Fibroblast of pulmonary artery (primary cell): ENCODE measurements at regions not wholly inside any gene's neighbourhood (a gene's known extent, or its start where the extent isn't known, plus 50 kb on each side); places are given as distances from the start of the nearest gene placed in this dataset.

ENCODE experiments used
- DNase-seq: peaks from one replicate; pipeline ENCODE4 v3.0.0-alpha.2; 2010; ENCODE audit warnings: low read depth
- H3K4me3 ChIP-seq: replicated peaks from 2 replicates; pipeline ENCODE4 v1.5.1; 2011; ENCODE audit warnings: low read depth, mild to moderate bottlenecking, control low read depth, low read length, moderate library complexity
- TF ChIP-seq, protein P1 (sequence below): IDR thresholded peaks from 2 replicates; pipeline ENCODE4 v1.5.1; 2011; ENCODE audit warnings: mild to moderate bottlenecking, control low read depth, low read length, inconsistent platforms; ENCODE audit errors: missing control alignments

DNA sequence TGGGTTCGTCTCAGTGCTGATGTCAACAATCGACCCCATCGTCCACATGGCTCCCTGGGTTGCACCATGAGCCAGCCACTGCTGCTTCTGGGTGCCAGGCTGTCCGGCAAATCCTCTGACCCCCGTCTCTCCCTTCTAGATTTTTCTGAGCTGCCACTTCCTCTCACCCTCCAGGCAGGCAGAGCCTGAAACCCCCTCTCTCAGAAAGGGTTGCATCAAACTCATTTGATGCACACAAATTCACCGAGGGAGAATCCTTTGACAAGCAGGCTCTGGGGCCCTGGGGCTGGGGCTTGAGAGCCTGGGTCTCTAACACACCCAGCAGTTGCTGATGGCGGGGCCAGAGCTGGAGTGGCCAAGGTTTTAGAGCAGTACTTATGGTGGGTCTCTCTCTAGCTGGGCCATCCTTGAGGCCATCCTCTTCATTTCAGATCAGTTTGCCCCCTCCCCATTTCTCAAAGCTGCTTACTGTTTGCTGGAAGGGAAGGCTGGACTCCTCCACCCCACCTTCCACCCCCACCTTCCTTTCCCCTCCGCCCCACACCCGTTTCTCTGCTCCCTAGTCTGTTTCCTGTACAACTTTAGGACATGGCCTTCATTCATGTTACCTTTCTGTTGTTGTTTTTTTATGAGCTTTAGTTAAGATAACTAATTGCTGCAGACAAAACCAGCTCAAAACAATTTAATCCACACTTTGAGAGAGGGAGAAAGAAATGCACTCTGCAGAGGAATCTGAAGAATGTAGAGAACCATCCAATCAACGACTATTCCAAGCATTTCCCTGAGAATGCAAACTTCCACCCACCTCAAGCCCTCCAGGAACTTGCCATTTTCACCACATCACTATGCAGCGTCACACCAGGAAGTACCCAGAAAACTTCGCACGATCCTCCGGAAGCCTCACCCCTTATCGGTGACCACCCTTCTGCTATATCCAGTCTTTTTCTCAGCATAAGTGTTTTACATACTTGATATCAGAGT lies 69.5 kb downstream of the ARL4C start:
- TF ChIP-seq, protein P1, sequence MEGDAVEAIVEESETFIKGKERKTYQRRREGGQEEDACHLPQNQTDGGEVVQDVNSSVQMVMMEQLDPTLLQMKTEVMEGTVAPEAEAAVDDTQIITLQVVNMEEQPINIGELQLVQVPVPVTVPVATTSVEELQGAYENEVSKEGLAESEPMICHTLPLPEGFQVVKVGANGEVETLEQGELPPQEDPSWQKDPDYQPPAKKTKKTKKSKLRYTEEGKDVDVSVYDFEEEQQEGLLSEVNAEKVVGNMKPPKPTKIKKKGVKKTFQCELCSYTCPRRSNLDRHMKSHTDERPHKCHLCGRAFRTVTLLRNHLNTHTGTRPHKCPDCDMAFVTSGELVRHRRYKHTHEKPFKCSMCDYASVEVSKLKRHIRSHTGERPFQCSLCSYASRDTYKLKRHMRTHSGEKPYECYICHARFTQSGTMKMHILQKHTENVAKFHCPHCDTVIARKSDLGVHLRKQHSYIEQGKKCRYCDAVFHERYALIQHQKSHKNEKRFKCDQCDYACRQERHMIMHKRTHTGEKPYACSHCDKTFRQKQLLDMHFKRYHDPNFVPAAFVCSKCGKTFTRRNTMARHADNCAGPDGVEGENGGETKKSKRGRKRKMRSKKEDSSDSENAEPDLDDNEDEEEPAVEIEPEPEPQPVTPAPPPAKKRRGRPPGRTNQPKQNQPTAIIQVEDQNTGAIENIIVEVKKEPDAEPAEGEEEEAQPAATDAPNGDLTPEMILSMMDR = no peak
- DNase-seq = peak; percentile 90
- no peak overlapping the region for H3K4me3 ChIP-seq

DNA sequence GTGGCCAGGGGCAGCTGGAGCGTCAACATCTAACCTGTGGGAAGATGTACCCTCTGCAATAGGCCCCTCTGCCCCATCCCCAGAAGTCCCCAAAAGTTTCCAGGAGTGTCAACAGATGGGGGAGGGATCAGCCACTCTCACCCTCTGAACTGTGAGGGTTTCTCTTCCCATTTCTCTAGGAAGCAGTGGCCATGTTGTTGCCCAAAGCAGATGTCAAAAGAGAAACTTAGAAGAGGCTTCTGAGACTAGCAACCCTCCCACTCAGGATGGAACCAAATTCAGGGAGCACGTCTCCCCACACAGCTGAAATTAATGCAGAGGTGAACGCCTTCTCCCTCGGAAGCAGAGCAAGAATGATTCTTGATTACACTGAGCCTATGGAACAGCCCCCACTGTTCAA lies 70.3 kb downstream of the ARL4C start:
- no peak for DNase-seq
- TF ChIP-seq, protein P1 = no peak
- H3K4me3 ChIP-seq = no peak overlapping the region

DNA sequence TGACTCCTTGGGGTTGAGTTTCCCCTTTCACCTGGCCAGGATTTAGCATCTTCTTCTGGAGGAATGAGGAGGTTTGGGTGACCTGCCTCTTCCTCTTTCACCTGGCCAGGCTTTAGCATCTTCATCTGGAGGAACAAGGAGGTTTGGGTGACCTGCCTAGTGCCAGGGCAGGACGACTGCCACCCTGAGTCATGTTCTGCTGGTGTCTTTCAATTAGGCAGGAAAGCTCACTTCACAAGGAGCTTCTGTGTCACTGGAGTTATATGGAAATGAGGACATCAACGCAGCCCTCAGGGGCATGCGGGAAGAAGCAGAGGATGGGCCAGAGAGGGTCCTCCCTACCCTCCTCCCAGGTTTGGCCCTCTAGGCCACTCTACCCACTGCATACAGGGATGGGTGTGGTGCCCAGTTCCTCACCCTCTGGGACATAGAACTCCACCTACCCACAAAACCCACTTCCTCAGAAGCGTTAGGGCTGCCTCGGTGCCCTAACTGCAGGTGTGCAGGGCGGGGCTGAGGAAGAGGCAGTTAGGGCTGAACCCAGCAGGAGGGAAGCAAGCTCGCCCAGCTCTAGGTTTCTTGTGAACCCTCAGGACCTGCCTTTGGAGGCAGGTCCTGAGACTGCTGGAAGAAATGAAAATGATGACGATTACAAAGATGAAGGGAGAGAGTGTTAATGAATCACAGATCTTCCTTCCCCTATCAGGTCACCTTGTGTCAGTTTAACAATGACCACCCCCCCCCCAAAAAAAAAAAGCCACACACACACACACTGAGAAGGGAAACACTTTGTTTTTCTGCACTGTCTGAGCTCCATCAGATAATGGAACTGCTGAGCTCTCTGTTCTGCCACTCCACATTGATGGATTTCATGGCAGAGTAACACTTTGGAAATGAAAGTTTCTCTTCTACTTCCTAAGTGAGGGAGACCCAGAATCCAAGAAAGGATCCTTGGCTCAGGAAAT lies 71.0 kb downstream of the ARL4C start:
- DNase-seq = no peak
- H3K4me3 ChIP-seq = no peak overlapping the region
- TF ChIP-seq, protein P1 = no peak

DNA sequence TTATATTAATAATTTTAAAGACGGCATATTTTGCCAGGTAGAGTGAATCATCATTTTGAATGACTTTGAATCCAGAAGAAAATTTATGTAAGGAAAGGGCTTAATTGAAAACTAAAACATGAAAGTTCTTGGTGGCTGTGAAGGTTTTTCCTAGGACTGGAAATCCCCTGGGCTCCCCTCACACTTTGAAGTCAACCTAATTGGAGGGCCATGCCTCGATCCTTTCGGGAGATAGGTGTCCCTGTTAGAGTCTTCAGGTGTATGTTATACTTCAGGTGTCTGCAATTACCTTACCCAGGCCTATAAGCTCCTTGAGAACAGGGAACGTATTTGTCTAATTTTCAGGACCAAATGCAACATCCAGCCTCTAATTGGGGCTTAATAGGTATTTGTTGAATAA lies 73.0 kb downstream of the ARL4C start:
- TF ChIP-seq, protein P1 = no peak
- no peak for DNase-seq
- no peak overlapping the region for H3K4me3 ChIP-seq

DNA sequence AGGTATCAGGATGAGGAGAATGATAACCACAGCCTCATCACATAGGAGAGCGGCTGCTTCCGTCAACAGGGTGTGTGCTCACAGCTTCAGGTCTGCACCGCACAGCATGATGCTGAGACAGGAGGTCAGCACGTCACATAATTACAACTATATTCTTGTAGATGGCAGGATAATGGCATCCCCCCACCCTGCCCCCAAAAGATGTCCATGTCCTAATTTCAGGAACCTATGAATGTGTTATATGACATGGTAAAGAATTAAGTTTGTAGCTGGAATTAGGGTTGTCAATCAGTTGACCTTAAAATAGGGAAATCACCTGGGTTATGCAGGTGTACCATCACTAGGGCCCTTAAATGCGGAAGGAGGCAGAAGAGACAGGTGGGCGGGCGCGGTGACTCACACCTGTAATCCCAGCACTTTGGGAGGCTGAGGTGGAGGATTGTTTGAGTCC lies 73.9 kb downstream of the ARL4C start:
- TF ChIP-seq, protein P1 = no peak
- no peak for DNase-seq
- H3K4me3 ChIP-seq = no peak overlapping the region

DNA sequence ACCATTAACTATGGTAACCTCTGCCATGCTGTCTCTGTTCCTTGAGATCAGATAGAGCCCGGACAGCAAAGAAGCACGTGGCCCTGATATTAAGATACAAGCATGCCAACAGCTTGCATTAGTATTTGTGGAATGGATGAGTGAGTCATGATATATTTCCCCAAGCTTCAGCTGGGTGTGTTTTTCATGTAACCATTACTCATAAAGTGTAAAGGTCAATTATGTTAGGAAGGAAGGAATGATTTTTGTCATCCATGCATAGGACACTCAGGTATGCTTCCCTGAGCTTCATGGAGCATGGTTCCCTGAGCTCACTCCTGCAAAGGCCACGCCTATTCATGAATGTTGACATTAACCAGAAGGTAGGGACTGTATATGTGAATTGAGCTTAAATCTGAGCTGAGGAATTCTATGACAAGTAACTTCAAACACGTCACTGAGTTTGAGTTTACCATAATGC lies 74.6 kb downstream of the ARL4C start:
- DNase-seq = peak; percentile 86
- no peak overlapping the region for H3K4me3 ChIP-seq
- TF ChIP-seq, protein P1 = no peak
